ENCODE measurements at regions not wholly inside any gene's neighbourhood (a gene's known extent, or its start where the extent isn't known, plus 50 kb on each side); places are given as distances from the start of the nearest gene placed in this dataset.

DNA sequence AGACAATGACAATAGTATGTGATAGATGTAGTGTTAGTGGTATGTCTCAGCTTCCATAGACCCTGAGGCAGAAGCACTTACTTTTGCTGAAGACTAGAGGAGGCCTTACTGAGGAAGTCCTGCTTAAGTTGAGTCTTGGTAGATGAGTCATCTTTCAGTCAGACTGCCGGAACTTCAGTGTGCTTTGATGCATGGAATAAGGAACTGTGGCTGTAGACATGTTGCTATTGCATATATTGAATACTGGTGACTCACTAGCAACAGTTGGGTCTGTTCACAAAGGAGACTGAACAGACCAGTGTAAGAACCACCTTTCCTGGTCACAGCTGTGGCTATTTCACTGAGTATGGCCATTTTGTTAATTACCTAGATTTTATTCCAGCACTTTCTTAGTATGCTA is 1000.6 kb downstream of the OLFM4 start:
- DNase-seq (ENCODE audit: low spot score), result no peak

DNA sequence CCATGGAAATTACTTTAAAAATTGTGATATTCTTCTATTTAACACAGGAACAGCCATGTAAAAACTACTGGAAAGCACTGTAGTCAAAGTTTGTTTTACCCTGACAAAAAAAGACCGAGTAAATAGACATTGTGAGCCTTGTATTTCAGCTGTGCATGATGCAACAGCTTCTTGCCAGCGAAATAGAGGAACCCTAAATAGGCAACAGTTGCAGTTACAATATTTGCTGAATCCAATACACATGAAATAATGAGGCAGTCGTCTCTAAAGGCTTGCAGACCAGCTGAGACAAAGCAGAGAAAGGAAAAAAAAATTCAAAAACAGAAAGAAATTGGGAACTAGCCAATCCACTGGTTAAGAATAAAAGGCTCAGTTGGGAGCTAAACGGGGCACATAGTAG is 1001.1 kb downstream of the OLFM4 start:
- Histone ChIP-seq H3K4me1 (ENCODE audit: control insufficient read depth in 4 of 4, insufficient read depth in 4 of 4, low read length in 3 of 4) (no peaks in the 10 kb centered on the region), H3K27ac (ENCODE audit: low read depth in 1 of 2, low read length in 2 of 2) (no peak overlapping the region), H3K36me3 (ENCODE audit: control insufficient read depth in 4 of 4, insufficient read depth in 3 of 4, low read depth in 1 of 4, low read length in 3 of 4) (no peaks in the 10 kb centered on the region), H3K9ac (ENCODE audit: low read depth in 1 of 2, low read length in 2 of 2) (no peak overlapping the region), H3K4me3 (ENCODE audit: low read depth in 1 of 3, low read length in 3 of 3) (no peak overlapping the region), H3K27me3 (ENCODE audit: control insufficient read depth in 4 of 4, insufficient read depth in 4 of 4, low read length in 3 of 4) (no peaks in the 10 kb centered on the region), H3K9me3 (ENCODE audit: control insufficient read depth in 4 of 4, low read length in 3 of 4) (peaks cover 0 to 2% (median 0%) of the 10 kb centered on the region in 4 donors)
- no peak for TF ChIP-seq HNF4A (conservative IDR thresholded peaks at IDR 0.05)
- no peak for TF ChIP-seq EGR1 (IDR thresholded peaks at IDR 0.05; ENCODE audit: low read depth in 2 of 2)
- TF ChIP-seq, protein P1, sequence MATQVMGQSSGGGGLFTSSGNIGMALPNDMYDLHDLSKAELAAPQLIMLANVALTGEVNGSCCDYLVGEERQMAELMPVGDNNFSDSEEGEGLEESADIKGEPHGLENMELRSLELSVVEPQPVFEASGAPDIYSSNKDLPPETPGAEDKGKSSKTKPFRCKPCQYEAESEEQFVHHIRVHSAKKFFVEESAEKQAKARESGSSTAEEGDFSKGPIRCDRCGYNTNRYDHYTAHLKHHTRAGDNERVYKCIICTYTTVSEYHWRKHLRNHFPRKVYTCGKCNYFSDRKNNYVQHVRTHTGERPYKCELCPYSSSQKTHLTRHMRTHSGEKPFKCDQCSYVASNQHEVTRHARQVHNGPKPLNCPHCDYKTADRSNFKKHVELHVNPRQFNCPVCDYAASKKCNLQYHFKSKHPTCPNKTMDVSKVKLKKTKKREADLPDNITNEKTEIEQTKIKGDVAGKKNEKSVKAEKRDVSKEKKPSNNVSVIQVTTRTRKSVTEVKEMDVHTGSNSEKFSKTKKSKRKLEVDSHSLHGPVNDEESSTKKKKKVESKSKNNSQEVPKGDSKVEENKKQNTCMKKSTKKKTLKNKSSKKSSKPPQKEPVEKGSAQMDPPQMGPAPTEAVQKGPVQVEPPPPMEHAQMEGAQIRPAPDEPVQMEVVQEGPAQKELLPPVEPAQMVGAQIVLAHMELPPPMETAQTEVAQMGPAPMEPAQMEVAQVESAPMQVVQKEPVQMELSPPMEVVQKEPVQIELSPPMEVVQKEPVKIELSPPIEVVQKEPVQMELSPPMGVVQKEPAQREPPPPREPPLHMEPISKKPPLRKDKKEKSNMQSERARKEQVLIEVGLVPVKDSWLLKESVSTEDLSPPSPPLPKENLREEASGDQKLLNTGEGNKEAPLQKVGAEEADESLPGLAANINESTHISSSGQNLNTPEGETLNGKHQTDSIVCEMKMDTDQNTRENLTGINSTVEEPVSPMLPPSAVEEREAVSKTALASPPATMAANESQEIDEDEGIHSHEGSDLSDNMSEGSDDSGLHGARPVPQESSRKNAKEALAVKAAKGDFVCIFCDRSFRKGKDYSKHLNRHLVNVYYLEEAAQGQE (IDR thresholded peaks at IDR 0.05), result no peak
- TF ChIP-seq FOXA1 (IDR thresholded peaks at IDR 0.05), result no peak
- no peak for DNase-seq (ENCODE audit: low spot score)
- WGBS, result 39% methylated on average over 4 of the region's 4 CpGs

More for the DNA sequence above, 1000.6 kb downstream of the OLFM4 start:
- Histone ChIP-seq H3K27ac (ENCODE audit: low read depth in 1 of 2, low read length in 2 of 2) (no peak overlapping the region), H3K36me3 (ENCODE audit: control insufficient read depth in 4 of 4, insufficient read depth in 3 of 4, low read depth in 1 of 4, low read length in 3 of 4) (no peaks in the 10 kb centered on the region), H3K27me3 (ENCODE audit: control insufficient read depth in 4 of 4, insufficient read depth in 4 of 4, low read length in 3 of 4) (no peaks in the 10 kb centered on the region), H3K4me3 (ENCODE audit: low read depth in 1 of 3, low read length in 3 of 3) (no peak overlapping the region), H3K9me3 (ENCODE audit: control insufficient read depth in 4 of 4, low read length in 3 of 4) (peaks cover 0 to 2% (median 0%) of the 10 kb centered on the region in 4 donors), H3K4me1 (ENCODE audit: control insufficient read depth in 4 of 4, insufficient read depth in 4 of 4, low read length in 3 of 4) (no peaks in the 10 kb centered on the region), H3K9ac (ENCODE audit: low read depth in 1 of 2, low read length in 2 of 2) (no peak overlapping the region)
- no peak for TF ChIP-seq TAF1 (conservative IDR thresholded peaks at IDR 0.05)
- TF ChIP-seq, protein P1 (IDR thresholded peaks at IDR 0.05), result no peak
- TF ChIP-seq FOXA2 (IDR thresholded peaks at IDR 0.05), result no peak
- no peak for TF ChIP-seq NR2F2 (IDR thresholded peaks at IDR 0.05)
- TF ChIP-seq RXRA (IDR thresholded peaks at IDR 0.05), result no peak
- TF ChIP-seq, protein P2, sequence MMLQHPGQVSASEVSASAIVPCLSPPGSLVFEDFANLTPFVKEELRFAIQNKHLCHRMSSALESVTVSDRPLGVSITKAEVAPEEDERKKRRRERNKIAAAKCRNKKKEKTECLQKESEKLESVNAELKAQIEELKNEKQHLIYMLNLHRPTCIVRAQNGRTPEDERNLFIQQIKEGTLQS (IDR thresholded peaks at IDR 0.05), result no peak
- TF ChIP-seq HNF4A (conservative IDR thresholded peaks at IDR 0.05), result no peak
- TF ChIP-seq HNF4G (IDR thresholded peaks at IDR 0.05), result no peak
- 82% methylated on average over 1 of the region's 1 CpG for WGBS

DNA sequence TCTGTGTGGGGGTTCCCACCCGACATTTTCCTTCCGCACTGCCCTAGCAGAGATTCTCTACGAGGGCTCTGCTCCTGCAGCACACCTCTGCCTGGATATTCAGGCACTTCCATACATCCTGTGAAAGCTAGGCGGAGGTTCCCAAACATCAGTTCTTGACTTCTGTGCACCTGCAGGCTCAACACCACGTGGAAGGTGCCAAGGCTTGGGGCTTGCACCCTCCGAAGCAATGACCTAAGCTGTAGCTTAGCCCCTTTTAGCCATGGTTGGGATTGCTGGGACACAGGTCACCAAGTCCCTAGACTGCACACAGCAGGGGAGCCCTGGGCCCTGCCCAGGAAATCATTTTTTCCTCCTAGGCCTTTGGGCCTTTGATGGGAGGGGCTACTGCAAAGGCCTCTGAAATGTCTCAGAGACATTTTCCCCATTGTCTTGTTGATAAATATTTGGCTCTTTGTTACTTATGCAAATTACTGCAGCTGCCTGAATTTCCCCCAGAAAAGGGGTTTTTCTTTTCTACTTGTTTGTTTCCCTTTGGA is 1004.8 kb downstream of the OLFM4 start:
- Histone ChIP-seq H3K9me3 (ENCODE audit: control insufficient read depth in 4 of 4, low read length in 3 of 4) (no peaks in the 10 kb centered on the region), H3K4me3 (ENCODE audit: low read depth in 1 of 3, low read length in 3 of 3) (no peak overlapping the region), H3K4me1 (ENCODE audit: control insufficient read depth in 4 of 4, insufficient read depth in 4 of 4, low read length in 3 of 4) (no peaks in the 10 kb centered on the region), H3K27ac (ENCODE audit: low read depth in 1 of 2, low read length in 2 of 2) (no peak overlapping the region), H3K27me3 (ENCODE audit: control insufficient read depth in 4 of 4, insufficient read depth in 4 of 4, low read length in 3 of 4) (no peaks in the 10 kb centered on the region), H3K9ac (ENCODE audit: low read depth in 1 of 2, low read length in 2 of 2) (no peak overlapping the region), H3K36me3 (ENCODE audit: control insufficient read depth in 4 of 4, insufficient read depth in 3 of 4, low read depth in 1 of 4, low read length in 3 of 4) (no peaks in the 10 kb centered on the region)
- no peak for DNase-seq (ENCODE audit: low spot score)
- TF ChIP-seq TAF1 (conservative IDR thresholded peaks at IDR 0.05), result no peak
- no peak for TF ChIP-seq EGR1 (IDR thresholded peaks at IDR 0.05; ENCODE audit: low read depth in 2 of 2)
- no peak for TF ChIP-seq GABPA (IDR thresholded peaks at IDR 0.05 in 1 of 2, conservative IDR thresholded peaks at IDR 0.05 in 1 of 2)
- TF ChIP-seq RAD21 (IDR thresholded peaks at IDR 0.05), result no peak
- TF ChIP-seq, protein P3, sequence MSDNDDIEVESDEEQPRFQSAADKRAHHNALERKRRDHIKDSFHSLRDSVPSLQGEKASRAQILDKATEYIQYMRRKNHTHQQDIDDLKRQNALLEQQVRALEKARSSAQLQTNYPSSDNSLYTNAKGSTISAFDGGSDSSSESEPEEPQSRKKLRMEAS (IDR thresholded peaks at IDR 0.05), result no peak
- TF ChIP-seq FOXA2 (IDR thresholded peaks at IDR 0.05), result no peak
- TF ChIP-seq NR2F2 (IDR thresholded peaks at IDR 0.05), result no peak
- TF ChIP-seq, protein P4, sequence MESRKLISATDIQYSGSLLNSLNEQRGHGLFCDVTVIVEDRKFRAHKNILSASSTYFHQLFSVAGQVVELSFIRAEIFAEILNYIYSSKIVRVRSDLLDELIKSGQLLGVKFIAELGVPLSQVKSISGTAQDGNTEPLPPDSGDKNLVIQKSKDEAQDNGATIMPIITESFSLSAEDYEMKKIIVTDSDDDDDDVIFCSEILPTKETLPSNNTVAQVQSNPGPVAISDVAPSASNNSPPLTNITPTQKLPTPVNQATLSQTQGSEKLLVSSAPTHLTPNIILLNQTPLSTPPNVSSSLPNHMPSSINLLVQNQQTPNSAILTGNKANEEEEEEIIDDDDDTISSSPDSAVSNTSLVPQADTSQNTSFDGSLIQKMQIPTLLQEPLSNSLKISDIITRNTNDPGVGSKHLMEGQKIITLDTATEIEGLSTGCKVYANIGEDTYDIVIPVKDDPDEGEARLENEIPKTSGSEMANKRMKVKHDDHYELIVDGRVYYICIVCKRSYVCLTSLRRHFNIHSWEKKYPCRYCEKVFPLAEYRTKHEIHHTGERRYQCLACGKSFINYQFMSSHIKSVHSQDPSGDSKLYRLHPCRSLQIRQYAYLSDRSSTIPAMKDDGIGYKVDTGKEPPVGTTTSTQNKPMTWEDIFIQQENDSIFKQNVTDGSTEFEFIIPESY (IDR thresholded peaks at IDR 0.05), result no peak
- TF ChIP-seq YY1 (IDR thresholded peaks at IDR 0.05), result no peak
- 80% methylated on average over 6 of the region's 6 CpGs for WGBS
